ENCODE measurements at regions not wholly inside any gene's neighbourhood (a gene's known extent, or its start where the extent isn't known, plus 50 kb on each side); places are given as distances from the start of the nearest gene placed in this dataset.
"Not testable (repeated sequence)": the region's sequence is repeated elsewhere in the genome, so short reads cannot be mapped to it uniquely, and the experiment has no call there.

- H3K27ac ChIP-seq, result no peak overlapping the region
- H3K4me1 ChIP-seq, result peaks cover 0 to 10% (median 10%) of the 10 kb centered on the region in 4 donors
- no peaks in the 10 kb centered on the region for H3K36me3 ChIP-seq
- no peaks in the 10 kb centered on the region for H3K9me3 ChIP-seq
- H3K27me3 ChIP-seq, result no peaks in the 10 kb centered on the region
- no peak for DNase-seq
- no peak for TF ChIP-seq EP300 (IDR thresholded peaks at IDR 0.05)
- TF ChIP-seq POLR2AphosphoS5 (IDR thresholded peaks at IDR 0.05), result no peak
- TF ChIP-seq POLR2A (IDR thresholded peaks at IDR 0.05), result no peak
- TF ChIP-seq CTCF (IDR thresholded peaks at IDR 0.05), result no peak
- no peak overlapping the region for H3K4me3 ChIP-seq
- 52 to 71% methylated on average over 4 of the region's 4 CpGs for WGBS, 2 donors
- intact Hi-C loops (cut with DNase I), result no loop called here
Observed at GRCh38 chr2:11949732-11950523, 203.5 kb downstream of the LPIN1 start.

GRCh38 chr2:11950896-11951295 lies 204.5 kb downstream of the LPIN1 start:
- H3K4me1 ChIP-seq, result peaks cover 0 to 10% (median 10%) of the 10 kb centered on the region in 4 donors
- H3K9me3 ChIP-seq, result no peaks in the 10 kb centered on the region
- H3K27me3 ChIP-seq, result no peaks in the 10 kb centered on the region
- no peak overlapping the region for H3K27ac ChIP-seq
- H3K36me3 ChIP-seq, result no peaks in the 10 kb centered on the region
- no peak for TF ChIP-seq EP300 (IDR thresholded peaks at IDR 0.05)
- TF ChIP-seq POLR2AphosphoS5 (IDR thresholded peaks at IDR 0.05), result no peak
- TF ChIP-seq CTCF (IDR thresholded peaks at IDR 0.05), result no peak
- no peak for TF ChIP-seq POLR2A (IDR thresholded peaks at IDR 0.05)
- 81 to 91% methylated on average over 2 of the region's 2 CpGs for WGBS, 2 donors
- no peak overlapping the region for H3K4me3 ChIP-seq
- intact Hi-C loops (cut with DNase I), result no loop called here
- DNase-seq, result no peak

GRCh38 chr2:11951492-11951891 lies 205.1 kb downstream of the LPIN1 start:
- 81 to 89% methylated on average over 6 of the region's 6 CpGs for WGBS, 2 donors
- H3K36me3 ChIP-seq, result not testable (repeated sequence)

GRCh38 chr2:11953258-11953657 lies 206.8 kb downstream of the LPIN1 start:
- TF ChIP-seq EP300 (IDR thresholded peaks at IDR 0.05) (no peak), POLR2A (IDR thresholded peaks at IDR 0.05) (no peak), CTCF (IDR thresholded peaks at IDR 0.05) (no peak), POLR2AphosphoS5 (IDR thresholded peaks at IDR 0.05) (no peak)
- intact Hi-C loops (cut with DNase I), result no loop called here
- Histone ChIP-seq H3K27me3 (no peaks in the 10 kb centered on the region), H3K27ac (no peak overlapping the region), H3K4me3 (no peak overlapping the region), H3K4me1 (peaks cover 0 to 10% (median 10%) of the 10 kb centered on the region in 4 donors), H3K9me3 (no peaks in the 10 kb centered on the region), H3K36me3 (no peaks in the 10 kb centered on the region)
- DNase-seq, result no peak
- 77 to 85% methylated on average over 3 of the region's 3 CpGs for WGBS, 2 donors

More at GRCh38 chr2:11951492-11951891, 205.1 kb downstream of the LPIN1 start:
- H3K27ac ChIP-seq; H3K4me3 ChIP-seq; intact Hi-C loops (cut with DNase I); DNase-seq; H3K9me3 ChIP-seq; H3K27me3 ChIP-seq: not testable (repeated sequence)
- H3K4me1 ChIP-seq, result peaks cover 0 to 10% (median 10%) of the 10 kb centered on the region in 4 donors

- H3K4me1 ChIP-seq, result peaks cover 0 to 1% (median under 1%) of the 10 kb centered on the region in 4 donors
- no peaks in the 10 kb centered on the region for H3K9me3 ChIP-seq
- intact Hi-C loops (cut with DNase I), result no loop called here
- no peak overlapping the region for H3K4me3 ChIP-seq
- no peaks in the 10 kb centered on the region for H3K36me3 ChIP-seq
- no peak for DNase-seq
- 73 to 85% methylated on average over 2 of the region's 2 CpGs for WGBS, 2 donors
- no peaks in the 10 kb centered on the region for H3K27me3 ChIP-seq
- TF ChIP-seq POLR2A (IDR thresholded peaks at IDR 0.05) (no peak), EP300 (IDR thresholded peaks at IDR 0.05) (no peak), CTCF (IDR thresholded peaks at IDR 0.05) (no peak), POLR2AphosphoS5 (IDR thresholded peaks at IDR 0.05) (no peak)
- no peak overlapping the region for H3K27ac ChIP-seq
Observed at GRCh38 chr2:11955314-11955713, 208.9 kb downstream of the LPIN1 start.
